Spleen (tissue), 7 donors: ENCODE measurements at regions not wholly inside any gene's neighbourhood (a gene's known extent, or its start where the extent isn't known, plus 50 kb on each side); places are given as distances from the start of the nearest gene placed in this dataset.
"Not testable (repeated sequence)": the region's sequence is repeated elsewhere in the genome, so short reads cannot be mapped to it uniquely, and the experiment has no call there.

Source experiments
- POLR2A ChIP-seq, 3 donors: fragments of 450-650 bp; IDR thresholded peaks; one replicate each; pipeline ENCODE4 v1.5.1; 2017; ENCODE audit warnings: antibody characterized with exemption in 3 of 3, mild to moderate bottlenecking in 1 of 3
- POLR2AphosphoS5 ChIP-seq, 3 donors: sonication (generic); formaldehyde crosslinking; IDR thresholded peaks; one replicate each; pipeline ENCODE4 v1.5.1; 2017; ENCODE audit warnings: antibody characterized with exemption in 3 of 3
- TF ChIP-seq, protein P1 (sequence below), 11 experiments: fragments of 200-600 bp in 7 of 11; fragments of 450-650 bp in 4 of 11; sonication (generic) in 4 of 11; IDR thresholded peaks in 8 of 11; conservative IDR thresholded peaks in 3 of 11; 1 replicate in 7 of 11; 2 replicates in 4 of 11; pipeline versions ENCODE4 v1.4.0 to v1.8.0; 2016 to 2021; ENCODE audit warnings: antibody characterized with exemption in 11 of 11, inconsistent platforms in 4 of 11, mild to moderate bottlenecking in 1 of 11
- donor health status: DM: no; HTN: no; CAD: no; lungs with moderate emphysema.
- donor health status: DM: no; HTN: no; CAD: no.
- donor health status: DM: no; HTN: no; CAD: no.

DNA sequence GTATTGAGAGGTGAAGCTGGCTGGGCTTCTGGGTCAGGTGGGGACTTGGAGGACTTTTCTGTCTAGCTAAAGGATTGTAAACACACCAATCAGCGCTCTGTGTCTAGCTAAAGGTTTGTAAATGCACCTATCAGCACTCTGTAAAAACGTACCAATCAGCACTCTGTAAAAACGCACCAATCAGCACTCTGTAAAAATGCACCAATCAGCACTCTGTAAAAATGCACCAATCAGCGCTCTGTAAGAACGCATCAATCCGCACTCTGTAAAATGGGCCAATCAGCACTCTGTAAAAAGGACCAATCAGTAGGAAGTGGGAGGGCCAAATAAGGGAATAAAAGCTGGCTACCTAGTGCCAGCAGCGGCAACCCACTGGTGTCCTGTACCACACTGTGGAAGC is 56.1 kb upstream of the ALG10 start:
- TF ChIP-seq, protein P1, sequence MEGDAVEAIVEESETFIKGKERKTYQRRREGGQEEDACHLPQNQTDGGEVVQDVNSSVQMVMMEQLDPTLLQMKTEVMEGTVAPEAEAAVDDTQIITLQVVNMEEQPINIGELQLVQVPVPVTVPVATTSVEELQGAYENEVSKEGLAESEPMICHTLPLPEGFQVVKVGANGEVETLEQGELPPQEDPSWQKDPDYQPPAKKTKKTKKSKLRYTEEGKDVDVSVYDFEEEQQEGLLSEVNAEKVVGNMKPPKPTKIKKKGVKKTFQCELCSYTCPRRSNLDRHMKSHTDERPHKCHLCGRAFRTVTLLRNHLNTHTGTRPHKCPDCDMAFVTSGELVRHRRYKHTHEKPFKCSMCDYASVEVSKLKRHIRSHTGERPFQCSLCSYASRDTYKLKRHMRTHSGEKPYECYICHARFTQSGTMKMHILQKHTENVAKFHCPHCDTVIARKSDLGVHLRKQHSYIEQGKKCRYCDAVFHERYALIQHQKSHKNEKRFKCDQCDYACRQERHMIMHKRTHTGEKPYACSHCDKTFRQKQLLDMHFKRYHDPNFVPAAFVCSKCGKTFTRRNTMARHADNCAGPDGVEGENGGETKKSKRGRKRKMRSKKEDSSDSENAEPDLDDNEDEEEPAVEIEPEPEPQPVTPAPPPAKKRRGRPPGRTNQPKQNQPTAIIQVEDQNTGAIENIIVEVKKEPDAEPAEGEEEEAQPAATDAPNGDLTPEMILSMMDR (IDR thresholded peaks at IDR 0.05 in 8 of 11, conservative IDR thresholded peaks at IDR 0.05 in 3 of 11): not testable (repeated sequence)
- not testable (repeated sequence) for TF ChIP-seq POLR2A, POLR2AphosphoS5 (IDR thresholded peaks at IDR 0.05)
